Cardiac muscle cell (in vitro differentiated cells and primary cell): ENCODE measurements at regions not wholly inside any gene's neighbourhood (a gene's known extent, or its start where the extent isn't known, plus 50 kb on each side); places are given as distances from the start of the nearest gene placed in this dataset.

ENCODE experiments used
- DNase-seq, 2 donors: peaks; one replicate each; pipeline versions ENCODE4 v3.0.0 to v3.0.0-alpha.2; 2010 to 2017; ENCODE audit warnings: low read depth in 1 of 2, low spot score in 1 of 2
- H3K27ac ChIP-seq: fragments of 200-600 bp; sonication (generic); 2 replicates; pipeline ENCODE4 v1.5.1; 2016
- H3K27me3 ChIP-seq: fragments of 200-600 bp; sonication (generic); 2 replicates; pipeline ENCODE4 v1.6.0; 2016; ENCODE audit warnings: control low read depth
- H3K36me3 ChIP-seq: fragments of 200-600 bp; sonication (generic); 2 replicates; pipeline ENCODE4 v1.5.1; 2016; ENCODE audit warnings: control low read depth
- H3K4me1 ChIP-seq: fragments of 200-600 bp; sonication (generic); 2 replicates; pipeline ENCODE4 v1.8.1; 2017; ENCODE audit warnings: low read depth, mild to moderate bottlenecking, mixed run types
- H3K4me3 ChIP-seq: fragments of 200-600 bp; sonication (generic); 2 replicates; pipeline ENCODE4 v1.5.1; 2016; ENCODE audit warnings: mild to moderate bottlenecking
- H3K9me3 ChIP-seq: fragments of 200-600 bp; sonication (generic); 2 replicates; pipeline ENCODE4 v1.5.1; 2017; ENCODE audit warnings: low read depth, mild to moderate bottlenecking, control low read depth
- TF ChIP-seq, protein P1 (sequence below): IDR thresholded peaks from 2 replicates; pipeline ENCODE4 v1.5.1; 2012; ENCODE audit warnings: low read depth, mild to moderate bottlenecking, low read length

DNA sequence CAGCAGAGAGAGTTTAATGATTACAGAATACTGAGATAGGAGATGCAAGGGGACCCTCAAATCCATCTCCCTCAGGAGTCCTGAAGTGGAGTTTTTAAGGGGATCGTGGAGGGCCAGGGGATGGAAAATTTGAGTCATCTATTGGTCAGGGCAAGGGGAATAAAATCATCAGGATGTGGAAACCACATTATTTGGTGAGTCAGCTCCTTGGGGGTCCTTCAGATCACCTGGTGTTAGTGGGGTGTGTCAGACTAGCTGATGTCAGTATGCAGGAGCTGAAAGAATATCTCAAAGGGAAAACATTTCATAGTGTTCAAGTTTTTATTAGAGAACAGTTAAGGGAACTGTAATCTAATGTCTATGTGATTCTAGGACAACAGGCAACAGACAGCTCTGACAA is 183.0 kb upstream of the FTMT start:
- Histone ChIP-seq H3K9me3 (no peaks in the 10 kb centered on the region), H3K27me3 (no peaks in the 10 kb centered on the region), H3K36me3 (no peaks in the 10 kb centered on the region), H3K4me1 (no peaks in the 10 kb centered on the region), H3K4me3 (no peak overlapping the region), H3K27ac (no peak overlapping the region)
- peak in 1 of 2 donors; percentile 1 for DNase-seq
- TF ChIP-seq, protein P1, sequence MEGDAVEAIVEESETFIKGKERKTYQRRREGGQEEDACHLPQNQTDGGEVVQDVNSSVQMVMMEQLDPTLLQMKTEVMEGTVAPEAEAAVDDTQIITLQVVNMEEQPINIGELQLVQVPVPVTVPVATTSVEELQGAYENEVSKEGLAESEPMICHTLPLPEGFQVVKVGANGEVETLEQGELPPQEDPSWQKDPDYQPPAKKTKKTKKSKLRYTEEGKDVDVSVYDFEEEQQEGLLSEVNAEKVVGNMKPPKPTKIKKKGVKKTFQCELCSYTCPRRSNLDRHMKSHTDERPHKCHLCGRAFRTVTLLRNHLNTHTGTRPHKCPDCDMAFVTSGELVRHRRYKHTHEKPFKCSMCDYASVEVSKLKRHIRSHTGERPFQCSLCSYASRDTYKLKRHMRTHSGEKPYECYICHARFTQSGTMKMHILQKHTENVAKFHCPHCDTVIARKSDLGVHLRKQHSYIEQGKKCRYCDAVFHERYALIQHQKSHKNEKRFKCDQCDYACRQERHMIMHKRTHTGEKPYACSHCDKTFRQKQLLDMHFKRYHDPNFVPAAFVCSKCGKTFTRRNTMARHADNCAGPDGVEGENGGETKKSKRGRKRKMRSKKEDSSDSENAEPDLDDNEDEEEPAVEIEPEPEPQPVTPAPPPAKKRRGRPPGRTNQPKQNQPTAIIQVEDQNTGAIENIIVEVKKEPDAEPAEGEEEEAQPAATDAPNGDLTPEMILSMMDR = no peak

GRCh38 chr5:121671624-121672023 is 180.1 kb upstream of the FTMT start:
- Histone ChIP-seq H3K4me1 (no peaks in the 10 kb centered on the region), H3K27ac (no peak overlapping the region), H3K27me3 (no peaks in the 10 kb centered on the region), H3K9me3 (no peaks in the 10 kb centered on the region), H3K36me3 (no peaks in the 10 kb centered on the region), H3K4me3 (no peak overlapping the region)
- no peak for DNase-seq
- TF ChIP-seq, protein P1 = no peak

DNA sequence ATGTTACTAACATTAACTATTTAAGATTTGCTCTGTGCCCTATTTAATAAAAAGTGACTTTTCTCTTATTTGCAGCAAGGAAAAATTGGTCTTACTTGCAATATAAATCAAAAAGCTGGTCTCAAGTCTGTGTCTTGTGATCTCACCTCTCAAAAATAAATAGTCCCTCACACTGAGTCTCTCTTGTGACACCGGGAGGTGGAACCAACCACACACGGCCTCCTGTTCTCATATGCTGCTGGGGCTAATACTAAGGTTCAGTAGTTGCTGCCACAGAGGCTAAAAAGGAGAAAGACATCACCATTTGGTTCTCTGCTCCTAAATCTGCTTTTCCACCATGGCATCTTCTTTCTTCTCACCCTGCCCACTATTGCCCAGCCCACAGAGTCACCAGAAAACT is 175.8 kb upstream of the FTMT start:
- Histone ChIP-seq H3K4me3 (no peak overlapping the region), H3K27ac (no peak overlapping the region), H3K9me3 (no peaks in the 10 kb centered on the region), H3K4me1 (no peaks in the 10 kb centered on the region), H3K27me3 (no peaks in the 10 kb centered on the region), H3K36me3 (no peaks in the 10 kb centered on the region)
- DNase-seq = no peak
- TF ChIP-seq, protein P1 = no peak

DNA sequence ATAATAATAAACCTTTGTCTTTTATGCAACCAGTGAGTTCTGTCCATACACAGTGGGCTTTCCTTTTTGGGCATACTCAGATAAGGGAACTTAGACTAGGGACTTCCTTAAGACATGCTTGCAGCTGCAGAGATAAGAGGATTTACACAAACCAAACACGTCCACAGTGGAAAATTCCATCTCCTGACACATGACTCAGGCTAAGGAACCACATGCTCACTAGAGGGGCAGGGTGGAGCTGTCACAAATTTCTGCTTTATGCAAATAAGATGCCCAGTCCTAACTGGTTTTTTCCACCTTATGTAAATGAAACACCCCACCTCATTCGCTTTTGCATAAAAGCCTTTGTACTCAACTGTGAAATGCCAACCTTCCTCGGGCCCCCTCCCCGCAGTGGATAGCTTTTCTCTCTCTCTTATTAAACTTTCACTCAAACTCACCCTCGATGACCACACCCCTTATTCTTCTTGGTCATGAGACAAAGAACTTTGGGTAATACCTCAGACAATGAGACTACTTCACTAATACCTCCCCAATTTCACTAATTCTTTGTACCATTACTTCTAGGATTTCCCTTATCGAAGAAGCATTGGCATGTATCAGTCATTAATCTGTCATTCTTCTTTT is 170.3 kb upstream of the FTMT start:
- Histone ChIP-seq H3K36me3 (no peaks in the 10 kb centered on the region), H3K9me3 (no peaks in the 10 kb centered on the region), H3K4me3 (no peak overlapping the region), H3K4me1 (no peaks in the 10 kb centered on the region), H3K27me3 (no peaks in the 10 kb centered on the region), H3K27ac (no peak overlapping the region)
- TF ChIP-seq, protein P1 = no peak
- peak in 1 of 2 donors; percentile 7 for DNase-seq

DNA sequence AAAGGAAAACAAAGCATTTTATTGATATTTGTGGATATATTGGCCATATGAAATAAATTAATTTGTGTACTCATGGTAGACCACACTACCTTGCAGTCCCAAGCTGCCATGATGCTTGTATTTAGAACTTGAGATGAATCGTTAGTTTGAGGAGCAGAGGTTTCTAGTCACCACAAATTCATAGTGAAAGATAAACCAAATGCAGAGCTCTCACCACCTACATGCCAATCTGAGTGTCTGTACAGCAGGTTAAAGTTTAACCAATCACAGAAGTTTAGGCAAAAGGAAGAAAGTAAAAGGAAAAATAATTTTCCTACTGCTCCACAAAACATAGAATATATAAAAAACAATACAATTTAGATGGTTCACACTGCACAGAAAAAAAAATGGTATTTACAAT is 163.6 kb upstream of the FTMT start:
- Histone ChIP-seq H3K27ac (no peak overlapping the region), H3K4me3 (no peak overlapping the region), H3K4me1 (peaks cover 22% of the 10 kb centered on the region), H3K36me3 (no peaks in the 10 kb centered on the region), H3K9me3 (no peaks in the 10 kb centered on the region), H3K27me3 (no peaks in the 10 kb centered on the region)
- TF ChIP-seq, protein P1 = no peak
- DNase-seq = no peak
